Endothelial cell of umbilical vein (primary cell): ENCODE measurements at regions not wholly inside any gene's neighbourhood (a gene's known extent, or its start where the extent isn't known, plus 50 kb on each side); places are given as distances from the start of the nearest gene placed in this dataset.

Experiments
- EZH2 ChIP-seq: IDR thresholded peaks from 2 replicates; pipeline ENCODE4 v1.6.1; 2012; ENCODE audit warnings: borderline replicate concordance, low read depth, mild to moderate bottlenecking, moderate library complexity, low read length, inconsistent platforms; ENCODE audit not compliant: severe bottlenecking
- JUN ChIP-seq: IDR thresholded peaks from 2 replicates; pipeline ENCODE4 v1.6.1; 2011; ENCODE audit warnings: borderline replicate concordance, low read depth; ENCODE audit not compliant: insufficient read length, insufficient read depth
- MYC ChIP-seq: IDR thresholded peaks from one replicate; pipeline ENCODE4 v1.6.1; 2011; ENCODE audit warnings: mild to moderate bottlenecking, low read depth, low read length
- POLR2A ChIP-seq: IDR thresholded peaks from 2 replicates; pipeline ENCODE4 v1.6.1; 2012; ENCODE audit warnings: low read depth, mild to moderate bottlenecking, control low read depth, low read length
- POLR2AphosphoS5 ChIP-seq: IDR thresholded peaks from 2 replicates; pipeline ENCODE4 v1.6.1; 2012; ENCODE audit warnings: low read depth, mild to moderate bottlenecking, control low read depth, low read length, moderate library complexity; ENCODE audit not compliant: insufficient read depth
- TF ChIP-seq, protein P1 (sequence below), 2 donors: IDR thresholded peaks; 1 replicate in 1 of 2; 2 replicates in 1 of 2; pipeline ENCODE4 v1.5.1; 2011; ENCODE audit warnings: low read length in 2 of 2, mild to moderate bottlenecking in 2 of 2, moderate library complexity in 2 of 2, control low read depth in 1 of 2, inconsistent platforms in 1 of 2, low read depth in 1 of 2; ENCODE audit not compliant: insufficient read depth in 1 of 2; ENCODE audit errors: extremely low read depth in 1 of 2

DNA sequence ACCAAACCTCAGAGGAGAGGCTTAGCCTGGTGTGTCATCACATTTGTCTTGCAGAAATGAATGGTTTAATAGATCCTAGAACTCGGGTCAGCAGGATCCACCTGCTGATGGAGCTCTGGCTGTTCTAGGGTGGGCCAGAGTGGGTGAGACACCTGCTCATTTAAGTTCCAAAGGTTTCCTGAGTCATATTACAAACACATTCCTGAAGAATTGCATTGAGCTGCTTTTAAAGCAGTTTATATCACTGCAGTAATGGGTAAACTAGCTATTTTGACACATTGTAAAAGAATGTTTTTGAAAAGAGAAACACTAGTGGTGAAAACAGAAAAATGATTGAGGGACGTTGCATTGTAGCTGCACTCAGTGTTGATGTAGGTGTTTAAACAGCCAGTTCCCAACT is 175.3 kb upstream of the TCF4 start:
- TF ChIP-seq, protein P1, sequence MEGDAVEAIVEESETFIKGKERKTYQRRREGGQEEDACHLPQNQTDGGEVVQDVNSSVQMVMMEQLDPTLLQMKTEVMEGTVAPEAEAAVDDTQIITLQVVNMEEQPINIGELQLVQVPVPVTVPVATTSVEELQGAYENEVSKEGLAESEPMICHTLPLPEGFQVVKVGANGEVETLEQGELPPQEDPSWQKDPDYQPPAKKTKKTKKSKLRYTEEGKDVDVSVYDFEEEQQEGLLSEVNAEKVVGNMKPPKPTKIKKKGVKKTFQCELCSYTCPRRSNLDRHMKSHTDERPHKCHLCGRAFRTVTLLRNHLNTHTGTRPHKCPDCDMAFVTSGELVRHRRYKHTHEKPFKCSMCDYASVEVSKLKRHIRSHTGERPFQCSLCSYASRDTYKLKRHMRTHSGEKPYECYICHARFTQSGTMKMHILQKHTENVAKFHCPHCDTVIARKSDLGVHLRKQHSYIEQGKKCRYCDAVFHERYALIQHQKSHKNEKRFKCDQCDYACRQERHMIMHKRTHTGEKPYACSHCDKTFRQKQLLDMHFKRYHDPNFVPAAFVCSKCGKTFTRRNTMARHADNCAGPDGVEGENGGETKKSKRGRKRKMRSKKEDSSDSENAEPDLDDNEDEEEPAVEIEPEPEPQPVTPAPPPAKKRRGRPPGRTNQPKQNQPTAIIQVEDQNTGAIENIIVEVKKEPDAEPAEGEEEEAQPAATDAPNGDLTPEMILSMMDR (IDR thresholded peaks at IDR 0.05; ENCODE audit: extremely low read depth in 1 of 2, insufficient read depth in 1 of 2, low read depth in 1 of 2, low read length in 2 of 2), result no peak
- no peak for TF ChIP-seq POLR2A
- TF ChIP-seq EZH2, result no peak
- TF ChIP-seq POLR2AphosphoS5, result no peak
- no peak for TF ChIP-seq JUN
- TF ChIP-seq MYC, result no peak
